ENCODE measurements at regions not wholly inside any gene's neighbourhood (a gene's known extent, or its start where the extent isn't known, plus 50 kb on each side); places are given as distances from the start of the nearest gene placed in this dataset.

DNA sequence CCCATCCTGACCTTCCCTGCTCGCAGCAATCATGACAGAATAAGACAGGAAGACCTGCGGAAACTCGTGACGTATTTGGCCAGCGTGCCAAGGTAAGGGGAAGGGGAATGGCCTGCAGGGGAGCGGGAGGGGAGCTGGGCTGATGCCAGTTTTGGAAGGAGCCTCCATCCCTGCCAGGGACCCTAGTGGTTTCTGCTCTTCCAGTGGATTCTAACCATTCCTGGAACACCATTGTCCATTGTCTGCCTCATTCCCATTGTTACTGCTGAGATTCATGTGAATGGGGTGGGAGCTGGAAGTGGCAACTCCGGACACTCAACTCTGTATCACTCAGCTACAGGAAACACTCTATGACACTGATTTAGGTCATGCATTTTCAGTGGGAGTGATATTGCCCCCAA lies 242.9 kb upstream of the ROPN1 start:
- no peaks in the 10 kb centered on the region for H3K79me2 ChIP-seq (ENCODE audit: low read length)
- no peaks in the 10 kb centered on the region for H3K9me2 ChIP-seq (replicated peaks; ENCODE audit: insufficient read depth, low read length)
- H3K4me2 ChIP-seq (ENCODE audit: low read depth, low read length) = no peak overlapping the region
- H2AFZ ChIP-seq (ENCODE audit: low read length) = no peak overlapping the region
- TF ChIP-seq, protein P1, sequence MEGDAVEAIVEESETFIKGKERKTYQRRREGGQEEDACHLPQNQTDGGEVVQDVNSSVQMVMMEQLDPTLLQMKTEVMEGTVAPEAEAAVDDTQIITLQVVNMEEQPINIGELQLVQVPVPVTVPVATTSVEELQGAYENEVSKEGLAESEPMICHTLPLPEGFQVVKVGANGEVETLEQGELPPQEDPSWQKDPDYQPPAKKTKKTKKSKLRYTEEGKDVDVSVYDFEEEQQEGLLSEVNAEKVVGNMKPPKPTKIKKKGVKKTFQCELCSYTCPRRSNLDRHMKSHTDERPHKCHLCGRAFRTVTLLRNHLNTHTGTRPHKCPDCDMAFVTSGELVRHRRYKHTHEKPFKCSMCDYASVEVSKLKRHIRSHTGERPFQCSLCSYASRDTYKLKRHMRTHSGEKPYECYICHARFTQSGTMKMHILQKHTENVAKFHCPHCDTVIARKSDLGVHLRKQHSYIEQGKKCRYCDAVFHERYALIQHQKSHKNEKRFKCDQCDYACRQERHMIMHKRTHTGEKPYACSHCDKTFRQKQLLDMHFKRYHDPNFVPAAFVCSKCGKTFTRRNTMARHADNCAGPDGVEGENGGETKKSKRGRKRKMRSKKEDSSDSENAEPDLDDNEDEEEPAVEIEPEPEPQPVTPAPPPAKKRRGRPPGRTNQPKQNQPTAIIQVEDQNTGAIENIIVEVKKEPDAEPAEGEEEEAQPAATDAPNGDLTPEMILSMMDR (IDR thresholded peaks at IDR 0.05; ENCODE audit: low read length) = no peak
- TF ChIP-seq EZH2 (optimal IDR thresholded peaks at IDR 0.05; ENCODE audit: low read depth, low read length) (no peak), EZH2phosphoT487 (IDR thresholded peaks at IDR 0.05; ENCODE audit: low read length) (no peak)
- no peaks in the 10 kb centered on the region for H3F3A ChIP-seq (ENCODE audit: insufficient read depth, low read length)
- no peaks in the 10 kb centered on the region for H3K4me1 ChIP-seq (ENCODE audit: low read length)
- H3K27ac ChIP-seq (ENCODE audit: low read length) = no peak overlapping the region
- no peaks in the 10 kb centered on the region for H3K27me3 ChIP-seq (replicated peaks; ENCODE audit: insufficient read depth, low read length)
- H3K4me3 ChIP-seq (ENCODE audit: low read length) = no peak overlapping the region
- H4K20me1 ChIP-seq (ENCODE audit: insufficient read depth, low read length) = no peaks in the 10 kb centered on the region
- H3K9ac ChIP-seq (ENCODE audit: low read length) = no peak overlapping the region
- DNase-seq = no peak
- no peaks in the 10 kb centered on the region for H3K36me3 ChIP-seq (replicated peaks; ENCODE audit: insufficient read depth, low read length)
- H3K9me3 ChIP-seq (replicated peaks; ENCODE audit: insufficient read depth, low read length) = no peaks in the 10 kb centered on the region

DNA sequence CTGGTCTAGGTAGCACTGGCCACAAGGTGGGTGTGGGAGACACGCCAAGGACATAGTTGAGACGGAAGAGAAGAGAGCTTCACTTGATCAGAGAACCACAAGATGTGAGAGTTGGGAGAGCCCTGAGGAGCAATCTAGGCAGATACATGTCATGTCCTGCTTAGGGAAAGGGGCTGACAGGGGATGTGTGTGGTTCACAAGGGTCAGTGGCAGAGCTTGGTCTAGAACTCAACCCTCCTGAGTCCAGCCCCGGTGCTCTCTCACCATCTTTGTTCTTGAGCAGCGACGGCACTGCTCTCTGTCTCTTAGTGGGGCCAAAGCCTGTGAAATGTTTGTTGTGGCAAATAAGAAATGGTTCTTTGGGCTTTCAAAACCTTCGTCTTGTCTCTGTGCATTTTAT lies 243.5 kb upstream of the ROPN1 start:
- Histone ChIP-seq H2AFZ (ENCODE audit: low read length) (no peak overlapping the region), H3K4me2 (ENCODE audit: low read depth, low read length) (no peak overlapping the region), H3K27ac (ENCODE audit: low read length) (no peak overlapping the region), H4K20me1 (ENCODE audit: insufficient read depth, low read length) (no peaks in the 10 kb centered on the region), H3K9me3 (replicated peaks; ENCODE audit: insufficient read depth, low read length) (no peaks in the 10 kb centered on the region), H3K36me3 (replicated peaks; ENCODE audit: insufficient read depth, low read length) (no peaks in the 10 kb centered on the region), H3K79me2 (ENCODE audit: low read length) (no peaks in the 10 kb centered on the region), H3K4me1 (ENCODE audit: low read length) (no peaks in the 10 kb centered on the region), H3K27me3 (replicated peaks; ENCODE audit: insufficient read depth, low read length) (no peaks in the 10 kb centered on the region), H3K9me2 (replicated peaks; ENCODE audit: insufficient read depth, low read length) (no peaks in the 10 kb centered on the region), H3K9ac (ENCODE audit: low read length) (no peak overlapping the region), H3K4me3 (ENCODE audit: low read length) (no peak overlapping the region), H3F3A (ENCODE audit: insufficient read depth, low read length) (no peaks in the 10 kb centered on the region)
- TF ChIP-seq EZH2phosphoT487 (IDR thresholded peaks at IDR 0.05; ENCODE audit: low read length) (no peak), EZH2 (optimal IDR thresholded peaks at IDR 0.05; ENCODE audit: low read depth, low read length) (no peak)
- TF ChIP-seq, protein P1 (IDR thresholded peaks at IDR 0.05; ENCODE audit: low read length) = no peak
- DNase-seq = no peak

DNA sequence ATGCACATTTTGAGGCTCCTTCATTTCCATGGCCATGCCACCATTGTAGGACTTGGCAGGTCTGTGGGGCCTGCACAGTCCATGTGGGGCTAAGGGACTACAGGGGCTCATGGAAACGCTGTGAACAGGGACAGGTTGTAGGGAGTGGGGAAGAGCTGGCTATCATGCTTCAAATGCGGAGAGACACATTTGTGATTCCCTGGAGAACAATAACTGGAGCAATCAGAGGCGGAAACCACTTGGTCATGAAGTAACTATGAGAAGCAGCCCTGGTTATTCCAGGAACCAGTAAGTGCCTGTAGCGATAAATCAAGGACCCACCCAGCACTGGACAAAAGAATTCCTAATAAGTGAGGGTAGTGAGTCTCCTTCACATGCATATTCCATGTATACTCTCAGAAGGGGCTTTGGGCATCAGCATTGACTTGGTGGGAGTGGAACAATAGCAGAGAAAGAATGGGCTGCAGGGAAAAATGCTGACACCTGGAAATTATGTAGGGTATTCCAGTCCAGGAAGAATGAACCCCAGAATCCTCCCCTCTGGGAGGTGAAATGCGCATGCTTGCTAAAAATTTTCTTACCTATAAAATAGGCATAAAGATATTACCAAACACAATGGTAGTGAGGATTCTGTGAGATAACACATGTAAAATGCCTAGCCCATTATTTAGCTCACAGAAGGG lies 251.4 kb upstream of the ROPN1 start:
- no peaks in the 10 kb centered on the region for H4K20me1 ChIP-seq (ENCODE audit: insufficient read depth, low read length)
- TF ChIP-seq EZH2phosphoT487 (IDR thresholded peaks at IDR 0.05; ENCODE audit: low read length) (no peak), EZH2 (optimal IDR thresholded peaks at IDR 0.05; ENCODE audit: low read depth, low read length) (no peak)
- TF ChIP-seq, protein P1 (IDR thresholded peaks at IDR 0.05; ENCODE audit: low read length) = no peak
- H3K79me2 ChIP-seq (ENCODE audit: low read length) = no peaks in the 10 kb centered on the region
- H3K9me2 ChIP-seq (replicated peaks; ENCODE audit: insufficient read depth, low read length) = no peaks in the 10 kb centered on the region
- H3K9ac ChIP-seq (ENCODE audit: low read length) = no peak overlapping the region
- DNase-seq = no peak
- no peaks in the 10 kb centered on the region for H3K27me3 ChIP-seq (replicated peaks; ENCODE audit: insufficient read depth, low read length)
- H3F3A ChIP-seq (ENCODE audit: insufficient read depth, low read length) = no peaks in the 10 kb centered on the region
- no peaks in the 10 kb centered on the region for H3K4me1 ChIP-seq (ENCODE audit: low read length)
- no peaks in the 10 kb centered on the region for H3K9me3 ChIP-seq (replicated peaks; ENCODE audit: insufficient read depth, low read length)
- no peaks in the 10 kb centered on the region for H3K36me3 ChIP-seq (replicated peaks; ENCODE audit: insufficient read depth, low read length)
- H3K4me3 ChIP-seq (ENCODE audit: low read length) = no peak overlapping the region
- H2AFZ ChIP-seq (ENCODE audit: low read length) = no peak overlapping the region
- H3K27ac ChIP-seq (ENCODE audit: low read length) = no peak overlapping the region
- no peak overlapping the region for H3K4me2 ChIP-seq (ENCODE audit: low read depth, low read length)
